SK-N-SH (cell line): ENCODE measurements at regions not wholly inside any gene's neighbourhood (a gene's known extent, or its start where the extent isn't known, plus 50 kb on each side); places are given as distances from the start of the nearest gene placed in this dataset.

Experiments
- CTCF ChIA-PET: fragments of 300-600, 350-600 bp; formaldehyde crosslinking; extraction: SDS; loops from one replicate; lab custom pipeline; 2021; lab: Yijun Ruan, JAX
- POLR2A ChIA-PET: fragments of 350-600 bp; sonication (Branson Sonifier 250); formaldehyde crosslinking; extraction: SDS; loops from one replicate; lab custom pipeline; 2020; ENCODE audit warnings: antibody characterized with exemption, inconsistent platforms; lab: Yijun Ruan, JAX
- DNase-seq: peaks from one replicate; pipeline ENCODE4 v3.0.0; 2012
- H2AFZ ChIP-seq: fragments of 200-600 bp; sonication (generic); 2 replicates; pipeline ENCODE4 v1.8.1; 2016; ENCODE audit warnings: antibody characterized with exemption, mild to moderate bottlenecking, low read depth
- H3F3A ChIP-seq: fragments of 200-600 bp; sonication (generic); replicated peaks from 2 replicates; pipeline ENCODE3; 2016; ENCODE audit warnings: antibody characterized with exemption, mild to moderate bottlenecking; ENCODE audit not compliant: insufficient read depth
- H3K27ac ChIP-seq, 2 experiments: fragments of 200-500 bp in 1 of 2; fragments of 200-600 bp in 1 of 2; sonication (Bioruptor generic) in 1 of 2; sonication (generic), shearing (Covaris generic) in 1 of 2; 2 replicates each; pipeline versions ENCODE4 v1.5.1 to v1.6.1; 2014 to 2016; ENCODE audit warnings: low read depth in 2 of 2, inconsistent platforms in 1 of 2, low read length in 1 of 2, mild to moderate bottlenecking in 1 of 2, mixed read lengths in 1 of 2
- H3K27me3 ChIP-seq: fragments of 200-600 bp; sonication (generic), shearing (Covaris generic); 2 replicates; pipeline ENCODE4 v1.6.1; 2016; ENCODE audit warnings: mixed run types; ENCODE audit not compliant: insufficient read depth
- H3K36me3 ChIP-seq, 2 experiments: fragments of 200-500 bp in 1 of 2; fragments of 200-600 bp in 1 of 2; sonication (Bioruptor generic) in 1 of 2; sonication (generic) in 1 of 2; replicated peaks in 1 of 2; 2 replicates each; pipeline versions ENCODE3 to v1.5.1; 2014 to 2016; ENCODE audit warnings: low read length in 1 of 2, mild to moderate bottlenecking in 1 of 2; ENCODE audit not compliant: insufficient read depth in 2 of 2, control insufficient read depth in 1 of 2
- H3K4me1 ChIP-seq, 2 experiments: fragments of 200-500 bp in 1 of 2; fragments of 200-600 bp in 1 of 2; sonication (Bioruptor generic) in 1 of 2; sonication (generic), shearing (Covaris generic) in 1 of 2; 2 replicates each; pipeline versions ENCODE4 v1.5.1 to v1.6.1; 2014 to 2016; ENCODE audit warnings: low read depth in 1 of 2, low read length in 1 of 2, mixed run types in 1 of 2; ENCODE audit not compliant: insufficient read depth in 2 of 2, control insufficient read depth in 1 of 2
- H3K4me2 ChIP-seq: fragments of 200-600 bp; sonication (generic), shearing (Covaris generic); 2 replicates; pipeline ENCODE4 v1.6.1; 2017; ENCODE audit warnings: mixed run types
- H3K4me3 ChIP-seq, 2 experiments: fragments of 200-500 bp in 1 of 2; fragments of 200-600 bp in 1 of 2; sonication (Bioruptor generic) in 1 of 2; sonication (generic), shearing (Covaris generic) in 1 of 2; 2 replicates each; pipeline versions ENCODE4 v1.5.1 to v1.8.1; 2014 to 2016; ENCODE audit warnings: low read depth in 2 of 2, inconsistent platforms in 1 of 2, low read length in 1 of 2, mild to moderate bottlenecking in 1 of 2, mixed read lengths in 1 of 2, moderate library complexity in 1 of 2
- H3K79me2 ChIP-seq: fragments of 200-600 bp; sonication (generic); 2 replicates; pipeline ENCODE4 v1.8.1; 2017; ENCODE audit warnings: mild to moderate bottlenecking; ENCODE audit not compliant: insufficient read depth
- H3K9ac ChIP-seq: fragments of 200-600 bp; sonication (generic); 2 replicates; pipeline ENCODE4 v1.6.1; 2017; ENCODE audit warnings: mixed run types
- H3K9me2 ChIP-seq: fragments of 200-600 bp; sonication (generic); 2 replicates; pipeline ENCODE4 v1.6.1; 2017; ENCODE audit warnings: mixed run types
- H3K9me3 ChIP-seq: fragments of 200-600 bp; sonication (generic); 2 replicates; pipeline ENCODE4 v1.6.1; 2017; ENCODE audit warnings: mixed run types, mild to moderate bottlenecking, moderate library complexity
- H4K20me1 ChIP-seq: fragments of 200-600 bp; sonication (generic); 2 replicates; pipeline ENCODE4 v1.6.1; 2017; ENCODE audit warnings: mild to moderate bottlenecking, mixed run types; ENCODE audit not compliant: insufficient read depth
- CHD2 ChIP-seq: fragments of 150-350 bp; IDR thresholded peaks from 2 replicates; pipeline ENCODE4 v1.6.1; 2018; ENCODE audit warnings: low read length; ENCODE audit not compliant: partially characterized antibody
- EP300 ChIP-seq, 2 experiments: IDR thresholded peaks; 2 replicates each; pipeline versions ENCODE4 v1.4.0 to v1.6.1; 2012; ENCODE audit warnings: borderline replicate concordance in 1 of 2, low read depth in 1 of 2, low read length in 1 of 2
- EZH2phosphoT487 ChIP-seq: fragments of 200-600 bp; sonication (generic); IDR thresholded peaks from 2 replicates; pipeline ENCODE4 v1.6.1; 2017; ENCODE audit warnings: low read depth, mixed run types, mild to moderate bottlenecking, antibody characterized with exemption, moderate library complexity, borderline replicate concordance
- FOSL2 ChIP-seq: IDR thresholded peaks from 2 replicates; pipeline ENCODE4 v1.4.0; 2012; ENCODE audit warnings: low read depth, mild to moderate bottlenecking, moderate library complexity, borderline replicate concordance
- FOXJ3 ChIP-seq: sonication (generic); formaldehyde crosslinking; IDR thresholded peaks from 2 replicates; pipeline ENCODE4 v1.5.1; 2020; ENCODE audit warnings: mild to moderate bottlenecking, missing genetic modification reagents
- FOXM1 ChIP-seq: IDR thresholded peaks from 2 replicates; pipeline ENCODE4 v1.4.0; 2012; ENCODE audit warnings: low read depth, mild to moderate bottlenecking
- GABPA ChIP-seq: IDR thresholded peaks from 2 replicates; pipeline ENCODE4 v1.4.0; 2012; ENCODE audit warnings: low read depth, mild to moderate bottlenecking
- JUND ChIP-seq: IDR thresholded peaks from 2 replicates; pipeline ENCODE4 v1.4.0; 2012
- MEF2A ChIP-seq: IDR thresholded peaks from 2 replicates; pipeline ENCODE4 v1.4.0; 2012; ENCODE audit warnings: low read depth, borderline replicate concordance
- MXI1 ChIP-seq: IDR thresholded peaks from 2 replicates; pipeline ENCODE4 v1.6.1; 2012; ENCODE audit warnings: mild to moderate bottlenecking, low read depth, low read length, improper control_type of control experiment
- NFIC ChIP-seq: IDR thresholded peaks from 2 replicates; pipeline ENCODE4 v1.4.0; 2012; ENCODE audit warnings: borderline replicate concordance
- NRF1 ChIP-seq: IDR thresholded peaks from 2 replicates; pipeline ENCODE4 v1.6.1; 2012; ENCODE audit warnings: low read depth, mild to moderate bottlenecking, low read length
- PBX3 ChIP-seq: IDR thresholded peaks from 2 replicates; pipeline ENCODE4; 2012
- POLR2AphosphoS5 ChIP-seq: IDR thresholded peaks from 2 replicates; pipeline ENCODE4 v1.6.1; 2012; ENCODE audit warnings: low read depth, low read length
- RAD21 ChIP-seq: IDR thresholded peaks from 2 replicates; pipeline ENCODE4 v1.6.1; 2012; ENCODE audit warnings: mild to moderate bottlenecking, low read length
- RCOR1 ChIP-seq: fragments of 150-350 bp; IDR thresholded peaks from 2 replicates; pipeline ENCODE4 v1.6.1; 2017; ENCODE audit warnings: antibody characterized with exemption, low read length
- TAF1 ChIP-seq: IDR thresholded peaks from 2 replicates; pipeline ENCODE4 v1.6.1; 2012; ENCODE audit warnings: low read depth, mild to moderate bottlenecking, low read length, moderate library complexity, borderline replicate concordance
- TCF12 ChIP-seq: IDR thresholded peaks from 2 replicates; pipeline ENCODE4 v1.4.0; 2012
- TEAD4 ChIP-seq: IDR thresholded peaks from 2 replicates; pipeline ENCODE4 v1.4.0; 2012; ENCODE audit warnings: mild to moderate bottlenecking, borderline replicate concordance; ENCODE audit not compliant: insufficient read depth
- ZBTB33 ChIP-seq: IDR thresholded peaks from 2 replicates; pipeline ENCODE4 v1.4.0; 2012; ENCODE audit warnings: low read depth, borderline replicate concordance
- WGBS: methylation state at CpG from one replicate; pipeline ENCODE4 v1.1.6; 2017; ENCODE audit warnings: low lambda C conversion rate; 5-methylcytosine and 5-hydroxymethylcytosine counted together
- TF ChIP-seq, protein P1 (sequence below): fragments of 150-350 bp; IDR thresholded peaks from 2 replicates; pipeline ENCODE4 v1.6.1; 2016; ENCODE audit warnings: mild to moderate bottlenecking, low read depth, low read length
- TF ChIP-seq, protein P2 (sequence below): IDR thresholded peaks from 2 replicates; pipeline ENCODE4 v1.4.0; 2012; ENCODE audit warnings: low read depth, borderline replicate concordance
- TF ChIP-seq, protein P3 (sequence below): fragments of 150-350 bp; IDR thresholded peaks from 2 replicates; pipeline ENCODE4 v1.6.1; 2017; ENCODE audit warnings: antibody characterized with exemption, low read length, low read depth, borderline replicate concordance

- no peaks in the 10 kb centered on the region for H3K79me2 ChIP-seq
- H3K4me2 ChIP-seq: no peak overlapping the region
- H3K27me3 ChIP-seq: no peaks in the 10 kb centered on the region
- H3K27ac ChIP-seq: no peak overlapping the region
- no peaks in the 10 kb centered on the region for H3K9me2 ChIP-seq
- TF ChIP-seq TAF1 (no peak), TCF12 (no peak), NFIC (no peak), EZH2phosphoT487 (no peak), RCOR1 (no peak), FOXJ3 (no peak), JUND (no peak), EP300 (IDR thresholded peaks at IDR 0.05; ENCODE audit: borderline replicate concordance in 1 of 2, low read depth in 1 of 2, low read length in 1 of 2) (no peak), MEF2A (no peak), CHD2 (no peak), NRF1 (no peak), RAD21 (no peak)
- TF ChIP-seq, protein P1, sequence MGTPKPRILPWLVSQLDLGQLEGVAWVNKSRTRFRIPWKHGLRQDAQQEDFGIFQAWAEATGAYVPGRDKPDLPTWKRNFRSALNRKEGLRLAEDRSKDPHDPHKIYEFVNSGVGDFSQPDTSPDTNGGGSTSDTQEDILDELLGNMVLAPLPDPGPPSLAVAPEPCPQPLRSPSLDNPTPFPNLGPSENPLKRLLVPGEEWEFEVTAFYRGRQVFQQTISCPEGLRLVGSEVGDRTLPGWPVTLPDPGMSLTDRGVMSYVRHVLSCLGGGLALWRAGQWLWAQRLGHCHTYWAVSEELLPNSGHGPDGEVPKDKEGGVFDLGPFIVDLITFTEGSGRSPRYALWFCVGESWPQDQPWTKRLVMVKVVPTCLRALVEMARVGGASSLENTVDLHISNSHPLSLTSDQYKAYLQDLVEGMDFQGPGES: no peak
- TF ChIP-seq, protein P2, sequence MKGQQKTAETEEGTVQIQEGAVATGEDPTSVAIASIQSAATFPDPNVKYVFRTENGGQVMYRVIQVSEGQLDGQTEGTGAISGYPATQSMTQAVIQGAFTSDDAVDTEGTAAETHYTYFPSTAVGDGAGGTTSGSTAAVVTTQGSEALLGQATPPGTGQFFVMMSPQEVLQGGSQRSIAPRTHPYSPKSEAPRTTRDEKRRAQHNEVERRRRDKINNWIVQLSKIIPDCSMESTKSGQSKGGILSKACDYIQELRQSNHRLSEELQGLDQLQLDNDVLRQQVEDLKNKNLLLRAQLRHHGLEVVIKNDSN: no peak
- no peaks in the 10 kb centered on the region for H3K9me3 ChIP-seq
- no peaks in the 10 kb centered on the region for H3K36me3 ChIP-seq
- no peaks in the 10 kb centered on the region for H3K4me1 ChIP-seq
- WGBS: 45% methylated on average over 3 of the region's 3 CpGs
- DNase-seq: no peak
- no peaks in the 10 kb centered on the region for H3F3A ChIP-seq
- CTCF ChIA-PET: interaction anchor here (1.0 kb wide), 1 partner anchor 8 kb away, joined by 3 read pairs; no protein-coding TSS in a partner anchor
- H3K4me3 ChIP-seq: no peak overlapping the region
- no peaks in the 10 kb centered on the region for H4K20me1 ChIP-seq
- H3K9ac ChIP-seq: no peak overlapping the region
- POLR2A ChIA-PET: no interaction called here
- no peak overlapping the region for H2AFZ ChIP-seq
These were observed 237.0 kb upstream of the AGTR1 start for GRCh38 chr3:148460686-148461085.

DNA sequence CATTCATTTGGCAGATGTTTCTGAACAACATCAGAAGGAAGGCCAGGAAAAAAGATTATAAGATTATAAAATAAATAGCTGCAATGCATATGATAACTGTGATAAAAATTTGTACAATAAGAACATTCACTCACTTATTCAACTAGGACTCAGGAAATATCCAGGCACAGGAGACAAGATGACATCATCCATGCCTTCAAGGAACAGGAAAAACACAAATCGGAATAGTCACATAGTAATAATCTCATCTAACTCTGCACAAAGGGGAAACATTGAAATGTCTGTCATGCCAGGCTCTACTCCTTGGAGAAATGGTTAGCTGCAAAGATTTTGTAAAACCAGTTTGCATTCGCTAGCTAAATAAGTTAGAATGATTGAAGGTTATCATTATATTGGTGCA lies 233.5 kb upstream of the AGTR1 start:
- no peak for DNase-seq
- no peaks in the 10 kb centered on the region for H3K79me2 ChIP-seq
- H3K9ac ChIP-seq: no peak overlapping the region
- ChIA-PET POLR2A (no interaction called here), CTCF (interaction anchor here (0.8 kb wide), 1 partner anchor 263 kb away, joined by 3 read pairs; no protein-coding TSS in a partner anchor)
- 55% methylated on average over 2 of the region's 2 CpGs for WGBS
- no peak overlapping the region for H3K4me3 ChIP-seq
- no peaks in the 10 kb centered on the region for H4K20me1 ChIP-seq
- no peak overlapping the region for H3K4me2 ChIP-seq
- H3K9me3 ChIP-seq: no peaks in the 10 kb centered on the region
- no peaks in the 10 kb centered on the region for H3F3A ChIP-seq
- H3K27me3 ChIP-seq: no peaks in the 10 kb centered on the region
- no peaks in the 10 kb centered on the region for H3K4me1 ChIP-seq
- no peak overlapping the region for H3K27ac ChIP-seq
- H3K9me2 ChIP-seq: no peaks in the 10 kb centered on the region
- no peaks in the 10 kb centered on the region for H3K36me3 ChIP-seq
- H2AFZ ChIP-seq: no peak overlapping the region
- TF ChIP-seq ZBTB33 (no peak), FOSL2 (no peak), TCF12 (no peak), GABPA (no peak), POLR2AphosphoS5 (no peak), FOXM1 (no peak), MXI1 (no peak), TEAD4 (no peak), PBX3 (no peak)
- TF ChIP-seq, protein P3, sequence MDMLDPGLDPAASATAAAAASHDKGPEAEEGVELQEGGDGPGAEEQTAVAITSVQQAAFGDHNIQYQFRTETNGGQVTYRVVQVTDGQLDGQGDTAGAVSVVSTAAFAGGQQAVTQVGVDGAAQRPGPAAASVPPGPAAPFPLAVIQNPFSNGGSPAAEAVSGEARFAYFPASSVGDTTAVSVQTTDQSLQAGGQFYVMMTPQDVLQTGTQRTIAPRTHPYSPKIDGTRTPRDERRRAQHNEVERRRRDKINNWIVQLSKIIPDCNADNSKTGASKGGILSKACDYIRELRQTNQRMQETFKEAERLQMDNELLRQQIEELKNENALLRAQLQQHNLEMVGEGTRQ: no peak
- TF ChIP-seq, protein P2: no peak
